Thyroid gland (tissue), 4 donors: ENCODE measurements at regions not wholly inside any gene's neighbourhood (a gene's known extent, or its start where the extent isn't known, plus 50 kb on each side); places are given as distances from the start of the nearest gene placed in this dataset.
A peak's percentile ranks its signal among the peaks of the same experiment; 100 is the strongest.

Source experiments
- DNase-seq, 2 donors: peaks; one replicate each; pipeline ENCODE4 v3.0.0-alpha.2; 2019
- H3K27ac ChIP-seq, 3 donors: fragments of 200-600 bp; sonication (generic); 1 replicate in 2 of 3; 2 replicates in 1 of 3; pipeline ENCODE4 v1.5.1; 2016 to 2019; ENCODE audit warnings: mild to moderate bottlenecking in 1 of 3, moderate library complexity in 1 of 3
- H3K27me3 ChIP-seq: fragments of 200-600 bp; sonication (generic); one replicate; pipeline ENCODE4 v1.5.1; 2019
- H3K36me3 ChIP-seq, 2 donors: fragments of 200-600 bp; sonication (generic); one replicate each; pipeline ENCODE4 v1.5.1; 2016 to 2019
- H3K4me1 ChIP-seq, 2 donors: fragments of 200-600 bp; sonication (generic); one replicate each; pipeline ENCODE4 v1.5.1; 2017 to 2019
- H3K4me3 ChIP-seq, 3 donors: fragments of 200-600 bp; sonication (generic); replicated peaks in 1 of 3; 1 replicate in 2 of 3; 2 replicates in 1 of 3; pipeline ENCODE4 v1.5.1; 2016; ENCODE audit warnings: mild to moderate bottlenecking in 1 of 3
- H3K9me3 ChIP-seq: fragments of 200-600 bp; sonication (generic); one replicate; pipeline ENCODE4 v1.5.1; 2017
- POLR2A ChIP-seq, 2 donors: fragments of 450-650 bp; IDR thresholded peaks; one replicate each; pipeline ENCODE4 v1.6.1; 2017; ENCODE audit warnings: antibody characterized with exemption in 2 of 2, mild to moderate bottlenecking in 2 of 2, moderate library complexity in 1 of 2
- WGBS, 2 donors: methylation state at CpG; one replicate each; pipeline ENCODE4 v1.1.5; 2017; 5-methylcytosine and 5-hydroxymethylcytosine counted together
- intact Hi-C: fragments of 100-400 bp; cut with DNase I; formaldehyde crosslinking; loops from one replicate; pipeline ENCODE4 v1.15.1; 2023
- TF ChIP-seq, protein P1 (sequence below), 6 experiments: fragments of 200-600 bp in 3 of 6; fragments of 450-650 bp in 3 of 6; sonication (generic) in 3 of 6; IDR thresholded peaks; one replicate each; pipeline ENCODE4 v1.5.1; 2016 to 2019; ENCODE audit warnings: antibody characterized with exemption in 6 of 6, mild to moderate bottlenecking in 2 of 6, inconsistent platforms in 1 of 6, moderate library complexity in 1 of 6

DNA sequence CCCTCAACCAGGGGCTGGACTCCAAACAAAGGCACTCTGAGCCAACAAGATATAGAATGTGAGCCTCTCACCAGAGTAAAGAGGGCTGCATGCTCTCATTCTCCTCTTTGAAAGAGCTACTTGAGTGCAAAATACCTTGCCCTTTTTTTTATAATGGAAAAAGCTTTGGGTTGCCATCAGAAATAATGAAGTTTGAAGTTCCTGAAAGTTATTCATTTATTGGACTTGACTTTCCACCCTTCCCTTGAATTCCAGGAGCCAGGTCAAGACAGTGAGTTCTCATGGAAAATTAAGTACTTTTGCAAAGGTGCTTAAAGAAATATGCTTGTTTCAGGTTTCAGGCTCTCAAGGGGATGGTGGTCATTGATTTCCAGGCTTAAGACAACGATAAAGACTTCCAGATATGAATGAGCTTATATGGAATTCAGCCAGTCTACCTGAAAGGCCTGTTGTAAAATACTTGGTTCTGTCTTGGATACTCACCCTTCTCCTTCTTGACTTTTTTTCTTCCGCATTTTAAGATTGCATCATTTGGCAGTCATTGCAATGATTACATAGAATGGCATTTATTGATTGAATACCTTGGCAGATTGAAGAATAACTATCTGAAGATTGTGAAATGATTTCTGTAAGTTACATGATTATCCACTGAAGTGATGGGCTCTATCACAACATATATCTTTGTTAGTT, 696.4 kb downstream of the INHBA start:
- Histone ChIP-seq H3K9me3 (no peaks in the 10 kb centered on the region), H3K36me3 (no peaks in the 10 kb centered on the region), H3K4me3 (no peak overlapping the region), H3K27me3 (no peaks in the 10 kb centered on the region), H3K4me1 (no peaks in the 10 kb centered on the region), H3K27ac (no peak overlapping the region)
- WGBS, 2 donors = 60 to 62% methylated on average over 2 of the region's 2 CpGs
- no peak for DNase-seq
- intact Hi-C loops = no loop called here
- no peak for TF ChIP-seq POLR2A (IDR thresholded peaks at IDR 0.05)
- TF ChIP-seq, protein P1, sequence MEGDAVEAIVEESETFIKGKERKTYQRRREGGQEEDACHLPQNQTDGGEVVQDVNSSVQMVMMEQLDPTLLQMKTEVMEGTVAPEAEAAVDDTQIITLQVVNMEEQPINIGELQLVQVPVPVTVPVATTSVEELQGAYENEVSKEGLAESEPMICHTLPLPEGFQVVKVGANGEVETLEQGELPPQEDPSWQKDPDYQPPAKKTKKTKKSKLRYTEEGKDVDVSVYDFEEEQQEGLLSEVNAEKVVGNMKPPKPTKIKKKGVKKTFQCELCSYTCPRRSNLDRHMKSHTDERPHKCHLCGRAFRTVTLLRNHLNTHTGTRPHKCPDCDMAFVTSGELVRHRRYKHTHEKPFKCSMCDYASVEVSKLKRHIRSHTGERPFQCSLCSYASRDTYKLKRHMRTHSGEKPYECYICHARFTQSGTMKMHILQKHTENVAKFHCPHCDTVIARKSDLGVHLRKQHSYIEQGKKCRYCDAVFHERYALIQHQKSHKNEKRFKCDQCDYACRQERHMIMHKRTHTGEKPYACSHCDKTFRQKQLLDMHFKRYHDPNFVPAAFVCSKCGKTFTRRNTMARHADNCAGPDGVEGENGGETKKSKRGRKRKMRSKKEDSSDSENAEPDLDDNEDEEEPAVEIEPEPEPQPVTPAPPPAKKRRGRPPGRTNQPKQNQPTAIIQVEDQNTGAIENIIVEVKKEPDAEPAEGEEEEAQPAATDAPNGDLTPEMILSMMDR (IDR thresholded peaks at IDR 0.05) = no peak

DNA sequence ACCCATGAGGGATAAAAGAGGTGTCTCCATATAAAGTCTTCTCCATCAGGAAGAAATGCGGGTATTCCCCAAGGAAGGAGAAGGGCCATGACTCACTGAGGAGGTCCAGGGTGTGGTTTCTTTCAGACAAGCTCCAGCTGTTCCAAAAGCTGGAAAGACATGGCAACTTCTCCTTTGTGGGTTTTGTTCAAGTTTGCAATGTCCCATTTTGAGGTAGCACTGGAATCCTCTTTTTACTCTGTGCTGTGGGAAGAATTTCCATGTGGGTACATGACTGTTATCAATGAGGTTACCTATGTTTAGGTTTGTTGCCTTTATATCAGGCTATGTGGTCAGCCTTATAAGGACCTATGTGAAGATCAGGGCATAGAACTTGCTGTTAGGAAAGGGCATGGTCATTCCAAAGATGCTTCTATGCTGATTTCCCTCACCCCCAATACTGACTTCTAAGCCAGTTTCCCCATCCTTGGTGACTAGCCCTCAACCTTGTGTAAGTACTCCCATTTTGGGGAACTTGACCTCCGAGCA, 697.5 kb downstream of the INHBA start:
- 90 to 94% methylated on average over 2 of the region's 2 CpGs for WGBS, 2 donors
- Histone ChIP-seq H3K4me3 (no peak overlapping the region), H3K9me3 (no peaks in the 10 kb centered on the region), H3K27ac (no peak overlapping the region), H3K36me3 (no peaks in the 10 kb centered on the region), H3K4me1 (no peaks in the 10 kb centered on the region), H3K27me3 (no peaks in the 10 kb centered on the region)
- TF ChIP-seq POLR2A (IDR thresholded peaks at IDR 0.05) = no peak
- TF ChIP-seq, protein P1 (IDR thresholded peaks at IDR 0.05) = no peak
- no peak for DNase-seq
- intact Hi-C loops = no loop called here

DNA sequence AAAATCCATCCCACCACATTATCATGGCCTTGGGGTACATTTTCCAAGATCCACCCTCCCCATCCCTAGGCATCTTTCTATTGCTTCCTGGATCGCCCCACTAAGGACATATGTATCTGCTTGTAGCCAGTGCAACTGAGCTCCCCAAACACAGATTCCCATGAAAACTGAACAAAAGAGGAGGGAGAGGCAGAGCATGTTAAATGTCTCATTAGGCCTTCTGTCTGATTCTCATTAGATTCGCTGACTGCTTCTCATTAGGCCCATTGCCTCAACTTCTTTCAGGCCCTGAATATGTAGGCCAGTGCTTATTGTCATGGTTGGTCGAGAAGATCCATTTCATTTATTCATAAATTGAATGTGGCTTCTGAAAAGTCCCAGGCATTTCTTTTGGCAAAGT, 698.9 kb downstream of the INHBA start:
- Histone ChIP-seq H3K4me1 (no peaks in the 10 kb centered on the region), H3K27me3 (no peaks in the 10 kb centered on the region), H3K4me3 (no peak overlapping the region), H3K27ac (no peak overlapping the region), H3K36me3 (no peaks in the 10 kb centered on the region), H3K9me3 (no peaks in the 10 kb centered on the region)
- TF ChIP-seq, protein P1 (IDR thresholded peaks at IDR 0.05) = no peak
- no peak for TF ChIP-seq POLR2A (IDR thresholded peaks at IDR 0.05)
- intact Hi-C loops = no loop called here
- WGBS, 2 donors = 94 to 98% methylated on average over 3 of the region's 3 CpGs
- DNase-seq = no peak

DNA sequence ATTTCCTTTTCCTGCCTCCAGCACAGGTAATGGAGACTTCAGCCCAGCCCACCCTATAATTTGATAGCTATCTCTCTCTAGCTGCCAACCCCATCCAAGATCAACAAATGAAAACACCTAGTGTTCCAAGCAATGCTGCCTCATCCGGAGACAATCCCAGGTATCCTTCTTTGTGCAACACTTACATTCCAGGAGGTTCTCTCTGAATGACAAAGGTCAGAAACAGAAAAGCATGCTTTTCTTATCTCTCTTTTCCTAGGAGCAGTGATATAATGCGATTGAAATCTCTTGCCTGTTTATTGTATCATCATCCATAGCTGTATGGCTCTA, 699.3 kb downstream of the INHBA start:
- H3K4me3 ChIP-seq = no peak overlapping the region
- no peaks in the 10 kb centered on the region for H3K9me3 ChIP-seq
- H3K36me3 ChIP-seq = no peaks in the 10 kb centered on the region
- WGBS, 2 donors = 92 to 93% methylated on average over 2 of the region's 2 CpGs
- intact Hi-C loops = no loop called here
- H3K27ac ChIP-seq = no peak overlapping the region
- no peaks in the 10 kb centered on the region for H3K27me3 ChIP-seq
- no peak for TF ChIP-seq POLR2A (IDR thresholded peaks at IDR 0.05)
- TF ChIP-seq, protein P1 (IDR thresholded peaks at IDR 0.05) = no peak
- DNase-seq = no peak
- H3K4me1 ChIP-seq = no peaks in the 10 kb centered on the region

DNA sequence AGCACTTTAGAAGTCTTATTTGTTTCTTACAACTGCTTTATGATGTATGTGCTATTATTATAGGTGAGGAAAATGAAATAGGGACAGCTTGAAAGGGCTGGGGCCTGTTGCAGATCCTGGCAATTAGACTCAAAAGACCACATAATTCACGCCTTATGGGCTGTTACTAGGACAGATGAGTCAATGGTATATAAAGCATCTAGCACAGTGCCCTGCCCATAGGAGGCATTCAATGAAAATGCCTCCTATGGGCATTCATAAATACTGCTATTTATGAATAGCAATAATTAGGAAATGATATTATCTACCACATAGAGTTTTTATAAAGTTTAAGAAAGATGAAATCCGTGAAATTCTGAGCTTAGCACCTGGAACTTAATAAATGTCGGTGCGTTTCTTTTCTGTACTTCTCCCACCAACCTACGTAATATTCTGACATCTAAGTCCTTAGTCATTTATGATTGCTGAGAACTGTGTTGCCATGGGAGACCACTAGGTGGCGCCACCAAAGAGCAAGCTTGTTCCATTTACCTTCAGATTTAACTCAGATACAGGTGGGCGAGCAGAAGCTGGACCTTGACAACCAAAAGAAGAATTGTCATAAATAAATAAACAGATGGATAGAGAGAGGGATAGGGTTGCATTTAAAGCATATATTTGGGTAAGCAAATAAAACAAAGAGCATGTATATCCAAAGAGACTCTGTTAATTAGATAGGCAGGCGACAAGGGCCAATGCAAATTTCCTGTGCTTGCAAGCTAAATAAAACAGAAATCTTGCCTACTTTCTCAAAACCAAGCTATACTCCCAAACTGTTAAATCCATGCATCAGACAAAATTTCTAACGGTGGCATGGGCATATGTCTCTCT, 699.9 kb downstream of the INHBA start:
- TF ChIP-seq, protein P1 (IDR thresholded peaks at IDR 0.05) = peak; percentile 43 to 72 (median 55)
- no peak for TF ChIP-seq POLR2A (IDR thresholded peaks at IDR 0.05)
- H3K9me3 ChIP-seq = no peaks in the 10 kb centered on the region
- no peaks in the 10 kb centered on the region for H3K27me3 ChIP-seq
- WGBS, 2 donors = 77 to 78% methylated on average over 9 of the region's 9 CpGs
- intact Hi-C loops = no loop called here
- no peak overlapping the region for H3K27ac ChIP-seq
- no peak overlapping the region for H3K4me3 ChIP-seq
- DNase-seq = peak; percentile 49 to 68
- H3K4me1 ChIP-seq = no peaks in the 10 kb centered on the region
- H3K36me3 ChIP-seq = no peaks in the 10 kb centered on the region
